Stimulated activated naive CD4-positive, alpha-beta T cell (primary cell): ENCODE measurements at regions not wholly inside any gene's neighbourhood (a gene's known extent, or its start where the extent isn't known, plus 50 kb on each side); places are given as distances from the start of the nearest gene placed in this dataset.
"Not testable (repeated sequence)": the region's sequence is repeated elsewhere in the genome, so short reads cannot be mapped to it uniquely, and the experiment has no call there.

Source experiments
- DNase-seq, 6 experiments: peaks; one replicate each; lab custom pipeline; 2025; lab: John Stamatoyannopoulos, UW

DNA sequence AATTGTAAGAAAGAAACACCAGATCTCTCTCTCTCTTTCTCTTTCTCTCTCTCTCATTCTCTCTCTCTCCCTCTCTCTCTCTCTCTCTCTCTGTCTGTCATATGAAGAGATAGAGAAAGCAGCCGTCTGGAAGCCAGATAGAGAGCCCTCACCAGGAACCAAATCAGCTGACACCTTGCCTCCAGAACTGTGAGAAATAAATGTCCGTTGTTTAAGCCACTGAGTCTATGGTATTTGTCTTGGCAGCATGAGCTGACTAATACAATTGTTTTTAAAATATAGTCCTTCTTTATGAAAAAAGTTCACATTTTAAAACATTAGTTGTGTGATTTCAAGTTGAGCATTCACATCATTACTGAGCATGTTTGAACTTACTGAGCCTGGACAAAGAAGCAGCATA lies 275.6 kb downstream of the CETN3 start:
- DNase-seq = no peak

- no peak for DNase-seq
Measured at GRCh38 chr5:90131383-90132133, 278.0 kb downstream of the CETN3 start.

DNA sequence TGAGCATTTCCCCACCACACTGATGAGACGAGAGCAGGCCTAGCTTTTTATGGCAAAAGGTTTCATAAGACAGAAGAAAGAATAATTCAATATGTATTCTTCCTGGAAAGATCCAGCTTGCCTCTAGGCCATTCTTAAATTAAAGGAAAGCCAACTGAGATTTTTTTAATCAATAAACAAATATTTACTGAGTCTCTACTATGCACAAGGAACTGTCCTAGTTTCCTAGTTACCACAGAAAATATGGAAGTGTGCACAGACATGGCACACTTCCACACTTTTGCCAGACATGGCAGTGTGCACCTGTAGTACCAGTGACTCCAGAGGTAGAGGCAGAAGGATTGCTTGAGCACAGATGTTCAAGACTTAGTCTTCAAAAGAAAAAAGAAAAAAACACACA lies 281.0 kb downstream of the CETN3 start:
- DNase-seq = no peak

DNA sequence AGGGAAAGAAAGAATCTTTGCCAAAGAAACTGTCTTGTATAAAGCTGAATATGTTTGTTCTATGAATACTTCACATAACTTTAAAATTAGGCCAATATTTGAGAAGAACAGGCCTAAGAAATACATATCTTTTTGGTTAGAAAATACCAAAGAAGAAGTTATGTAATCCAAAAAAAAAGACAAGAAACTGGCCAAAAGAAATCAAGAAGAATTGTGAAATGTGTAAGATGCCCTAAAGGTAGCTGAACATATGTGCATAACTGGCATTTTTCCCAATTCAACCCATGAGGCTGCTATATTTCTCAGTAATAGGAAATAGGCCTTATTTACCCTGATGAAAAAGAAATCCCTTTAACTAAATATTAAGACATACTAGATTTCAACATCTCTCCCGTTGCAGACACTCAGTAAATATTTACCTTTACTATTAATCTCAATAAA lies 290.0 kb downstream of the CETN3 start:
- no peak for DNase-seq

DNA sequence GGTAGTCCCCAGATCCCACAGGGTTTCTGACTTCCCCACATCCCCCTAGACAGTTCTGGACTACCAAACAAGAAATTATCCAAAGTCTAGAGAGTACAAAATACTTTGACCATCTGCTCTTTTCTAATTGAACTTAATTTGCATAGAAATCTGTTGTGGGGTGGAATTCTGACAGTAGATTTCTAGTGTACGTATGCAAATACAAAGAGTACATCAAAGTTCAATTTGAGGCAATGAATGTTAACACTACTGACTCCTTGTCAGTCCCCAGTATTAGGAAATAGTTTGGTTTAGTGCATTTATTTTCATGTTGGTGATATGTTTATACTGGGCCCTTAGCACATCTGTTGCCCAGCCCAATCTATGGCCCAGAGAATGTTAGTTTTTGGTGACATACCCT lies 292.6 kb downstream of the CETN3 start:
- DNase-seq = no peak

GRCh38 chr5:90113108-90113507 lies 296.4 kb downstream of the CETN3 start:
- no peak for DNase-seq

GRCh38 chr5:90112033-90112692 lies 297.4 kb downstream of the CETN3 start:
- no peak for DNase-seq

DNA sequence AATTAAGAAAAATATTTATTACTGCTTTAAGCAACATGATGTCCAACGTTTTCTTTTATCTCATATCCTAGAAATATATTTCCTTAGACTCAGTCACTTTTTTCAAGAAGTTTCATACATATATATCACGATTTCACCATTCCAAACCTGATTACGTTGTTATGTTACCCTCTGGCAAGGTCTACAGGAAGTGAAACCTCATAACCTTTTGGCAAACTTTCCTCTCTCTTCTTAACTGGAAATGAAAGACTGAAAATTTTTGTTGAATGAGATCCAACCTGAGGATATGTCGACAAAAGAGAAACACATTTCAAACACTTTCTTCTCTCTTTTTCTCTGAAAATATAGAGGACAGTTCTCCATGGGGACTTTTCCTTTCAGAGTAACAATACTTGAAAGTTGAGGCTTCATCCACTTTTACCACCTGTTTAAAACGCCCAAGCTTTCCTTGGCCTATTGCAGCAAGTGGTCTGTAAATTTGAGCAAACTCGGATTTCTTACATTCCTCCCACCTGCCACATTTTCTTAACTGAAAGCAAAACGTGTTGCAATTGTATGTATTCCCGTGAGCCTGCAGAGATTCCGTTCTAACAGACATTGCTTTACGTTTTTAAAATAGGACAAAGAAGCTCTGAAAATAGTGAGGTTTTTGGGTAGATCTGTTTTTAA lies 298.1 kb downstream of the CETN3 start:
- DNase-seq = no peak

DNA sequence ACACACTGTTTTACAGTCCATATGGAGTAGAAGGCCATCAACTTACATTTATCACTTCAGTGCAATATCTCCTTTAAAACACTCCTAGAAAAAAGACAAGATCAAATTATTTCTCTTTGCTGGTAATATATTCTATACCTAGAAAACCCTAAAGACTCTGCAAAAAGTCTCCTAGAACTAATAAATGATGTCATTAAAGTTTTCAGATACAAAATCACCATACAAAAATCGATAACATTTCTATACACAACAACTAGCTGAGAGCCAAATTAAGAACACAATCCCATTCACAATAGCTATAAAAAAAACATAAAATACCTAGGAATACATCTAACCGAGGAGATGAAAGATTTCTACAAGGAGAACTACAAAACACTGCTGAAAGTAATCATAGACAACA lies 300.3 kb downstream of the CETN3 start:
- DNase-seq = no peak

DNA sequence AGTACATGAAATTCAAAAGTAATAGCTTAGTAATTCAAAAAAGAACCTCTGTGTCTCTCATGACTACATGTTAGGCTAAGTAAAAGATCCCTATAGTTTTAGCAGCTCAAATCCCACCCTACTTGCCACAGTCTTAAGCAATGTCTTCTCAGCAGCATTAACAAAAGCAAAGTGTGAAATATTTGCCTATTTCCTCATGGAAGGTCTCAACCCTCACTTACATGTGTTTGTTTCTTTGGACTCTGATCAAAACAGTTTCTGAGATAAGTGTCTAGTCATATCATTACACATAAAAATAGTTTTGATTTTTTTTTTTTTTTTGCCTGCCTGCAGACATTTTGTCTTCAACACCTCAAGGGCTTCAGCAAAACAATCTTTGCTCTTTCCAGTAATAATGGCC lies 310.5 kb downstream of the CETN3 start:
- no peak for DNase-seq

DNA sequence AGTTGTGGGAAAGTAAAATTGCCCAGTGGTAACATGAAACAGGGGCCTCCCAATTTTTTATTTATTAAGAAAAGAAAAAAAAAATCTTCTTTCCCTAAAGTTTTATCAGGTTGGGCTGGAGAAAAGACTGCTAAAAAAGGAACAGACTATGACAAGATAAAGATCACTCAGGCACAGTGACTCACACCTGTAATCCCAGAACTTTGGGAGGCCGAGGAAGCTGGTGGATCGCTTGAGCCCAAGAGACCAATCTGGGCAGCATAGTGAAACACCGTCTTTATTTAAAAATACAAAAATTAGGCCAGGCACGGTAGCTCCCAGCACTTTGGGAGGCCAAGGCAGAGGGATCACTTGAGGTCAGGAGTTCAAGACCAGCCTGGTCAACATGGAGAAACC lies 312.5 kb downstream of the CETN3 start:
- no peak for DNase-seq

DNA sequence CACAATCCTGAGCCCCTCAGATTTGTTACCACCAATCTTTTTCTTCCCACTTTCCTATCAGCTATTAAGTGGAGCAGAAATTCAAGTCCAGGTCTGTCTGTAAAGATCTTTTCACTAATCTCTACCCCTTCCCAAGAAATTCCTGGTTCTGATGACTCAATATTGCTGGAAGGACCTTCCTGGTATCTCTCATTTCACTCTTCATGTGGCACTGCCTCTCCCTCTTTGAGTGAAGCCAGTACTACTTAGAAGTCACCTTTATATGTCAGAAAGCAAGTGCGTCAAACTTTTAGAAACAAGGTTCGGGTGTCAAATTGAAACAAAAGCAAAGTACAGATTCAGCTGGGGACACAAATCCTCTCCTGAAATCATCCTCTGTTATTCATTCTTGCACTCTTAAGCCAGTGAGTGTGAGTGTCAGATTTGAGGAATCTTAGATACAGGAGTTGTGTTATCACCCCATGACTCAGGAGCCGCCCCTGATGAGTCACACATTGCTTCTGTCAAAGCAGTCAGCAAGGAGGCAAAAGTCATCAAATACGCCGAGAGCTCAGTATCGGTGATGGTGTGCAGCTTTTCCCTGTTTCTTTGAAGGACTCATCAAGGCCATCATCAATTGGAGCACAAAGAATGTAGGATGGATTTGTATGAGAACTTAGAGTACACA lies 313.0 kb downstream of the CETN3 start:
- no peak for DNase-seq

GRCh38 chr5:90095292-90096060 lies 314.1 kb downstream of the CETN3 start:
- DNase-seq = no peak

- DNase-seq = no peak
Measured at GRCh38 chr5:90093751-90094485, 315.6 kb downstream of the CETN3 start.

GRCh38 chr5:90092734-90093133 lies 316.8 kb downstream of the CETN3 start:
- DNase-seq = no peak

GRCh38 chr5:90084342-90084741 lies 325.2 kb downstream of the CETN3 start:
- DNase-seq = no peak

DNA sequence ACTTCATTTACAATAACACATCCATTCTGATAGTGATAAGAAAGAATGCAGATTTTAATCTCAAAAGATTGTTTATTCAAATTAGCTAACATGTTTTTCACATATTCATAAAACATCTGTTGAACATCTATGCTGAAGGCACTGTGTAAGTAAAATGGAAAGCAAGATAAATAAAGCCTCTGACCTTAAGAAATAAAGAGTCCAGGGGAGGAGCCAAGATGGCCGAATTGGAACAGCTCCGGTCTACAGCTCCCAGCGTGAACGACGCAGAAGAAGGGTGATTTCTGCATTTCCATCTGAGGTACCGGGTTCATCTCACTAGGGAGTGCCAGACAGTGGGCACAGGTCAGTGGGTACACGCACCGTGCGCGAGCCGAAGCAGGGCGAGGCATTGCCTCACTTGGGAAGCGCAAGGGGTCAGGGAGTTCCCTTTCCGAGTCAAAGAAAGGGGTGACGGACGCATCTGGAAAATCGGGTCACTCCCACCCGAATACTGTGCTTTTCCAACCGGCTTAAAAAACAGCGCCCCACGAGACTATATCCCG lies 336.5 kb downstream of the CETN3 start:
- not testable (repeated sequence) for DNase-seq

- DNase-seq = no peak
Measured at GRCh38 chr5:90071656-90072055, 337.9 kb downstream of the CETN3 start.

DNA sequence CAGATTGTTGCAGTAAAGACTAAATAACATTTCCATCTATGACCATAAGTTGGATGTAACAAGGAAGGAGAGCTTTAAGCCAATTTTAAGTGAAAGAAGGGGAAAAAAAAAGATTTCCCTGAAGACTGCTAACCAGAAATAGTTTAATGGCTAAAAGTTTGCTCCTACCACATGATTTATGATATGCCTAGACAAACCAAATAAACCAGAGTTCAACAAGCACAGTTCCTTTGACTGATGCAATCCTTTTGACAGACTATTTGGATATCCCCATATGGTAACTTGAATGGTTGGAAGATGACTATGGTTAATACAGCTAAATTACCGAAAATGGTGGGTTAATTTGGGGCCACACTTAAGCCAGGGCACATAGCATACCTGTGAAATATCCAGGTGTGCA lies 338.5 kb downstream of the CETN3 start:
- no peak for DNase-seq

DNA sequence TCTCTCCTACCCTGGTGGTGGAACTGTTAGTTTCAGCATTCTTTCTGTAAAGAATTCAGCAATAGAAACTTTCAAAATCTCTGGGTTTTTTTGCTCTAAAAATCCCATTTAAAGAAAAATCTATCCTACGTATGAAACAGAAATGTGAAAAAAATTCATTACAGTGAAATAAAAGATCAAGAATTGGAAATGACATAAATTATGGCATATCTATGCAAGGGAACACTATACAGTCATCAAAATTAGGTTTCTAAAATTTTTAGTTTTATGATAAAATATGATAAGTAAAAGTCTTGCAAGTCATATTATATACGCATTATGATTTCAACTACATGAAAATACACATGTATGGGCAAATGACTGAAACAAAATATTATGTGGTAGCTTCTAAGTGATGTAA lies 342.6 kb downstream of the CETN3 start:
- DNase-seq = no peak
